ENCODE measurements at regions not wholly inside any gene's neighbourhood (a gene's known extent, or its start where the extent isn't known, plus 50 kb on each side); places are given as distances from the start of the nearest gene placed in this dataset.

GRCh38 chr1:57672346-57673140 is 248.7 kb upstream of the DAB1 start:
- TF ChIP-seq EP300 (IDR thresholded peaks at IDR 0.05; ENCODE audit: borderline replicate concordance) (no peak), RAD21 (IDR thresholded peaks at IDR 0.05; ENCODE audit: low read depth) (no peak), REST (IDR thresholded peaks at IDR 0.05; ENCODE audit: low read depth) (no peak)

All from Ishikawa (cell line).